IPS-18c (cell line): ENCODE measurements at regions not wholly inside any gene's neighbourhood (a gene's known extent, or its start where the extent isn't known, plus 50 kb on each side); places are given as distances from the start of the nearest gene placed in this dataset.
"Not testable (repeated sequence)": the region's sequence is repeated elsewhere in the genome, so short reads cannot be mapped to it uniquely, and the experiment has no call there.

Source experiments
- H3K4me3 ChIP-seq: 2 replicates; pipeline ENCODE4 v1.7.0; 2013; ENCODE audit warnings: low read depth, mild to moderate bottlenecking, low read length, moderate library complexity; ENCODE audit not compliant: insufficient read depth
- H3K9me3 ChIP-seq: one replicate; pipeline ENCODE4 v1.6.1; 2013; ENCODE audit warnings: mild to moderate bottlenecking, low read length, moderate library complexity; ENCODE audit not compliant: control insufficient read depth, insufficient read depth

- H3K9me3 ChIP-seq, result no peaks in the 10 kb centered on the region
- H3K4me3 ChIP-seq, result no peak overlapping the region
Measured at GRCh38 chr12:13436696-13437391, 240.3 kb downstream of the EMP1 start.

- Histone ChIP-seq H3K4me3 (no peak overlapping the region), H3K9me3 (no peaks in the 10 kb centered on the region)
Measured at GRCh38 chr12:13436182-13436581, 239.7 kb downstream of the EMP1 start.

GRCh38 chr12:13435235-13435933 is 238.9 kb downstream of the EMP1 start:
- no peaks in the 10 kb centered on the region for H3K9me3 ChIP-seq
- H3K4me3 ChIP-seq, result no peak overlapping the region

- Histone ChIP-seq H3K9me3 (no peaks in the 10 kb centered on the region), H3K4me3 (no peak overlapping the region)
Measured at GRCh38 chr12:13433768-13434167, 237.2 kb downstream of the EMP1 start.

- H3K9me3 ChIP-seq, result no peaks in the 10 kb centered on the region
- H3K4me3 ChIP-seq, result no peak overlapping the region
Measured at GRCh38 chr12:13431041-13431440, 234.5 kb downstream of the EMP1 start.

- Histone ChIP-seq H3K9me3 (no peaks in the 10 kb centered on the region), H3K4me3 (no peak overlapping the region)
Measured at GRCh38 chr12:13428538-13429265, 232.2 kb downstream of the EMP1 start.

- Histone ChIP-seq H3K4me3 (no peak overlapping the region), H3K9me3 (no peaks in the 10 kb centered on the region)
Measured at GRCh38 chr12:13425766-13426165, 229.2 kb downstream of the EMP1 start.

GRCh38 chr12:13422291-13422690 is 225.8 kb downstream of the EMP1 start:
- H3K4me3 ChIP-seq, result no peak overlapping the region
- H3K9me3 ChIP-seq, result no peaks in the 10 kb centered on the region

GRCh38 chr12:13417516-13417915 is 221.0 kb downstream of the EMP1 start:
- Histone ChIP-seq H3K4me3 (no peak overlapping the region), H3K9me3 (no peaks in the 10 kb centered on the region)

- H3K9me3 ChIP-seq, result no peaks in the 10 kb centered on the region
Measured at GRCh38 chr12:13411287-13411686, 214.8 kb downstream of the EMP1 start.

GRCh38 chr12:13405961-13406703 is 209.6 kb downstream of the EMP1 start:
- H3K4me3 ChIP-seq, result no peak overlapping the region
- H3K9me3 ChIP-seq, result no peaks in the 10 kb centered on the region

More at GRCh38 chr12:13411287-13411686, 214.8 kb downstream of the EMP1 start:
- no peak overlapping the region for H3K4me3 ChIP-seq

GRCh38 chr12:13404631-13405473 is 208.3 kb downstream of the EMP1 start:
- no peaks in the 10 kb centered on the region for H3K9me3 ChIP-seq
- no peak overlapping the region for H3K4me3 ChIP-seq

- Histone ChIP-seq H3K9me3 (no peaks in the 10 kb centered on the region), H3K4me3 (no peak overlapping the region)
Measured at GRCh38 chr12:13404111-13404628, 207.6 kb downstream of the EMP1 start.

GRCh38 chr12:13391375-13391774 is 194.8 kb downstream of the EMP1 start:
- H3K9me3 ChIP-seq, H3K4me3 ChIP-seq: not testable (repeated sequence)

- no peak overlapping the region for H3K4me3 ChIP-seq
- H3K9me3 ChIP-seq, result no peaks in the 10 kb centered on the region
Measured at GRCh38 chr12:13390918-13391317, 194.4 kb downstream of the EMP1 start.

- Histone ChIP-seq H3K9me3 (no peaks in the 10 kb centered on the region), H3K4me3 (no peak overlapping the region)
Measured at GRCh38 chr12:13390381-13390861, 193.9 kb downstream of the EMP1 start.
